Loucy (cell line): ENCODE measurements at regions not wholly inside any gene's neighbourhood (a gene's known extent, or its start where the extent isn't known, plus 50 kb on each side); places are given as distances from the start of the nearest gene placed in this dataset.

Experiments
- H2AFZ ChIP-seq: fragments of 200-600 bp; sonication (generic); 2 replicates; pipeline ENCODE4 v1.6.0; 2016; ENCODE audit warnings: antibody characterized with exemption, mild to moderate bottlenecking, low read length, moderate library complexity
- H3F3A ChIP-seq: fragments of 200-600 bp; 2 replicates; pipeline ENCODE4 v1.6.0; 2016; ENCODE audit warnings: antibody characterized with exemption, low read depth, mild to moderate bottlenecking
- H3K27me3 ChIP-seq: fragments of 200-600 bp; sonication (generic); 2 replicates; pipeline ENCODE4 v1.6.1; 2014; ENCODE audit warnings: low read length, mild to moderate bottlenecking; ENCODE audit not compliant: insufficient read depth, poor library complexity, severe bottlenecking
- H3K36me3 ChIP-seq: fragments of 200-600 bp; sonication (generic); 2 replicates; pipeline ENCODE4 v1.6.1; 2016; ENCODE audit warnings: low read length; ENCODE audit not compliant: insufficient read depth
- H3K4me1 ChIP-seq: fragments of 200-600 bp; sonication (generic); 2 replicates; pipeline ENCODE4 v1.5.1; 2014; ENCODE audit warnings: low read length, mild to moderate bottlenecking; ENCODE audit not compliant: insufficient read depth, poor library complexity, severe bottlenecking
- H3K4me2 ChIP-seq: fragments of 200-600 bp; sonication (generic); 2 replicates; pipeline ENCODE4 v1.6.0; 2014; ENCODE audit warnings: antibody characterized with exemption, low read length, low read depth, mild to moderate bottlenecking; ENCODE audit not compliant: poor library complexity, severe bottlenecking
- H3K4me3 ChIP-seq: fragments of 200-600 bp; sonication (generic); 2 replicates; pipeline ENCODE4 v1.5.1; 2014; ENCODE audit warnings: low read length, mild to moderate bottlenecking, mixed read lengths; ENCODE audit not compliant: poor library complexity, severe bottlenecking
- H3K79me2 ChIP-seq: fragments of 200-600 bp; sonication (generic); 2 replicates; pipeline ENCODE4 v1.6.1; 2014; ENCODE audit warnings: low read length; ENCODE audit not compliant: insufficient read depth
- H3K9ac ChIP-seq: fragments of 200-600 bp; sonication (generic); 2 replicates; pipeline ENCODE4 v1.6.0; 2014; ENCODE audit warnings: mild to moderate bottlenecking, low read depth, low read length, moderate library complexity; ENCODE audit not compliant: poor library complexity, severe bottlenecking
- H3K9me2 ChIP-seq: fragments of 200-600 bp; sonication (generic); replicated peaks from 2 replicates; pipeline ENCODE4 v1.6.1; 2016; ENCODE audit warnings: low read depth, low read length, mixed read lengths
- H3K9me3 ChIP-seq: fragments of 200-600 bp; sonication (generic); 2 replicates; pipeline ENCODE4 v1.6.1; 2014; ENCODE audit warnings: mild to moderate bottlenecking, antibody characterized with exemption, low read length, low read depth; ENCODE audit not compliant: insufficient read depth
- H4K20me1 ChIP-seq: fragments of 200-600 bp; sonication (generic); 2 replicates; pipeline ENCODE4 v1.6.0; 2014; ENCODE audit warnings: antibody characterized with exemption, low read length, mild to moderate bottlenecking; ENCODE audit not compliant: insufficient read depth, poor library complexity, severe bottlenecking
- CTCF ChIP-seq: fragments of 200-600 bp; sonication (generic); conservative IDR thresholded peaks from 2 replicates; pipeline ENCODE4 v1.5.1; 2014; ENCODE audit warnings: mild to moderate bottlenecking, antibody characterized with exemption, low read length
- EZH2phosphoT487 ChIP-seq: fragments of 200-600 bp; IDR thresholded peaks from 2 replicates; pipeline ENCODE4 v1.6.1; 2018; ENCODE audit warnings: antibody characterized with exemption, mild to moderate bottlenecking, moderate library complexity, borderline replicate concordance

GRCh38 chr6:146909886-146910285 is 294.3 kb upstream of the STXBP5 start:
- Histone ChIP-seq H3K9ac (no peak overlapping the region), H3K4me2 (no peak overlapping the region), H3K79me2 (no peaks in the 10 kb centered on the region), H3K27me3 (no peaks in the 10 kb centered on the region), H4K20me1 (no peaks in the 10 kb centered on the region), H2AFZ (no peak overlapping the region), H3K9me3 (no peaks in the 10 kb centered on the region), H3K9me2 (no peaks in the 10 kb centered on the region), H3K4me1 (peaks cover 27% of the 10 kb centered on the region), H3F3A (no peaks in the 10 kb centered on the region), H3K4me3 (no peak overlapping the region), H3K36me3 (no peaks in the 10 kb centered on the region)
- no peak for TF ChIP-seq EZH2phosphoT487
- no peak for TF ChIP-seq CTCF

GRCh38 chr6:146910611-146911010 is 293.6 kb upstream of the STXBP5 start:
- Histone ChIP-seq H3K9me3 (no peaks in the 10 kb centered on the region), H3K4me1 (peaks cover 28% of the 10 kb centered on the region), H3K9ac (no peak overlapping the region), H3K9me2 (no peaks in the 10 kb centered on the region), H3F3A (no peaks in the 10 kb centered on the region), H2AFZ (0 out of 2 replicates have a peak overlapping the region, but pooled peaks have one; percentile 9), H4K20me1 (no peaks in the 10 kb centered on the region), H3K4me2 (no peak overlapping the region), H3K79me2 (no peaks in the 10 kb centered on the region), H3K36me3 (no peaks in the 10 kb centered on the region), H3K27me3 (no peaks in the 10 kb centered on the region), H3K4me3 (no peak overlapping the region)
- TF ChIP-seq CTCF: no peak
- TF ChIP-seq EZH2phosphoT487: no peak

- H3K4me1 ChIP-seq: peaks cover 32% of the 10 kb centered on the region
- no peaks in the 10 kb centered on the region for H3K9me3 ChIP-seq
- H3F3A ChIP-seq: no peaks in the 10 kb centered on the region
- TF ChIP-seq EZH2phosphoT487 (no peak), CTCF (no peak)
- H3K4me2 ChIP-seq: no peak overlapping the region
- H3K9ac ChIP-seq: no peak overlapping the region
- no peaks in the 10 kb centered on the region for H3K27me3 ChIP-seq
- H3K4me3 ChIP-seq: no peak overlapping the region
- H3K9me2 ChIP-seq: no peaks in the 10 kb centered on the region
- no peaks in the 10 kb centered on the region for H4K20me1 ChIP-seq
- H2AFZ ChIP-seq: no peak overlapping the region
- no peaks in the 10 kb centered on the region for H3K36me3 ChIP-seq
- no peaks in the 10 kb centered on the region for H3K79me2 ChIP-seq
These were observed 292.5 kb upstream of the STXBP5 start for GRCh38 chr6:146911635-146912215.
